ENCODE measurements at regions not wholly inside any gene's neighbourhood (a gene's known extent, or its start where the extent isn't known, plus 50 kb on each side); places are given as distances from the start of the nearest gene placed in this dataset.

DNA sequence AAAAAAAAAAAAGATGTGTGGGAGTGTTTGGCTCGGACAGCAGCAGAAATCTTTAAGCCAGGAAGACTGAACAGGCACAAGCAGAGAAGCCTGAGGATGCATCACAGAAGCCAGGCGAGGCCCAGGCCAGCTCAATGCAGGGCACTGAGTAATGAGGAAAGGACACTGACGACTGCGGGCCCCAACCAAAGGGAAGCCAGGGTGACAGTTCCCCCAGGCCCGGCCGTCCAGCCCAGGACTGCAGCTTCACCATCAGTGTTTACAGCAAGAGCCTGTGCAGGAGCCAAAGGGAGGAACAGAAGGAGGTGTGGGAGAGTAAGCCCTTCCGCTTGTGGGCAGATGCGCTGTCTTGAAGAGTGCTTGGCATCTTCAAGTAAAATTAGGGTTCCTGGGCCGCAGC is 205.3 kb upstream of the SFSWAP start:
- intact Hi-C loops (cut with DNase I): no loop called here
- WGBS, 4 donors: 45 to 68% (median 57%) methylated on average over 9 of the region's 9 CpGs
- Histone ChIP-seq H3K4me1 (no peaks in the 10 kb centered on the region), H3K27ac (no peak overlapping the region), H3K4me3 (no peak overlapping the region), H3K36me3 (no peaks in the 10 kb centered on the region), H3K27me3 (peaks cover 0 to 11% (median 0%) of the 10 kb centered on the region in 9 donors), H3K9me3 (peaks cover 0 to 2% (median 0%) of the 10 kb centered on the region in 12 donors)
- TF ChIP-seq, protein P1, sequence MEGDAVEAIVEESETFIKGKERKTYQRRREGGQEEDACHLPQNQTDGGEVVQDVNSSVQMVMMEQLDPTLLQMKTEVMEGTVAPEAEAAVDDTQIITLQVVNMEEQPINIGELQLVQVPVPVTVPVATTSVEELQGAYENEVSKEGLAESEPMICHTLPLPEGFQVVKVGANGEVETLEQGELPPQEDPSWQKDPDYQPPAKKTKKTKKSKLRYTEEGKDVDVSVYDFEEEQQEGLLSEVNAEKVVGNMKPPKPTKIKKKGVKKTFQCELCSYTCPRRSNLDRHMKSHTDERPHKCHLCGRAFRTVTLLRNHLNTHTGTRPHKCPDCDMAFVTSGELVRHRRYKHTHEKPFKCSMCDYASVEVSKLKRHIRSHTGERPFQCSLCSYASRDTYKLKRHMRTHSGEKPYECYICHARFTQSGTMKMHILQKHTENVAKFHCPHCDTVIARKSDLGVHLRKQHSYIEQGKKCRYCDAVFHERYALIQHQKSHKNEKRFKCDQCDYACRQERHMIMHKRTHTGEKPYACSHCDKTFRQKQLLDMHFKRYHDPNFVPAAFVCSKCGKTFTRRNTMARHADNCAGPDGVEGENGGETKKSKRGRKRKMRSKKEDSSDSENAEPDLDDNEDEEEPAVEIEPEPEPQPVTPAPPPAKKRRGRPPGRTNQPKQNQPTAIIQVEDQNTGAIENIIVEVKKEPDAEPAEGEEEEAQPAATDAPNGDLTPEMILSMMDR (IDR thresholded peaks at IDR 0.05): no peak
- TF ChIP-seq POLR2A (IDR thresholded peaks at IDR 0.05): no peak
- ATAC-seq (no peak), DNase-seq (no peak)

GRCh38 chr12:131506426-131506825 is 204.5 kb upstream of the SFSWAP start:
- TF ChIP-seq, protein P1 (IDR thresholded peaks at IDR 0.05): no peak
- no peak for TF ChIP-seq POLR2A (IDR thresholded peaks at IDR 0.05)
- H3K9me3 ChIP-seq: peaks cover 0 to 2% (median 0%) of the 10 kb centered on the region in 12 donors
- no peaks in the 10 kb centered on the region for H3K36me3 ChIP-seq
- DNase-seq: no peak
- H3K4me1 ChIP-seq: peaks cover 0 to 6% (median 0%) of the 10 kb centered on the region in 12 donors
- ATAC-seq: no peak
- H3K27ac ChIP-seq: no peak overlapping the region
- 86 to 90% (median 88%) methylated on average over 4 to 6 of the region's 6 CpGs for WGBS, 4 donors
- intact Hi-C loops (cut with DNase I): no loop called here
- no peak overlapping the region for H3K4me3 ChIP-seq
- peaks cover 0 to 11% (median 0%) of the 10 kb centered on the region in 9 donors for H3K27me3 ChIP-seq

GRCh38 chr12:131507094-131507493 is 203.8 kb upstream of the SFSWAP start:
- no peak overlapping the region for H3K27ac ChIP-seq
- H3K4me3 ChIP-seq: no peak overlapping the region
- no peaks in the 10 kb centered on the region for H3K36me3 ChIP-seq
- H3K9me3 ChIP-seq: peaks cover 0 to 2% (median 0%) of the 10 kb centered on the region in 12 donors
- WGBS, 4 donors: 64 to 81% (median 76%) methylated on average over 4 of the region's 4 CpGs
- intact Hi-C loops (cut with DNase I): no loop called here
- peaks cover 0 to 11% (median 0%) of the 10 kb centered on the region in 9 donors for H3K27me3 ChIP-seq
- DNase-seq (no peak), ATAC-seq (no peak)
- peaks cover 0 to 12% (median 0%) of the 10 kb centered on the region in 12 donors for H3K4me1 ChIP-seq
- TF ChIP-seq, protein P1 (IDR thresholded peaks at IDR 0.05): no peak
- TF ChIP-seq POLR2A (IDR thresholded peaks at IDR 0.05): no peak

DNA sequence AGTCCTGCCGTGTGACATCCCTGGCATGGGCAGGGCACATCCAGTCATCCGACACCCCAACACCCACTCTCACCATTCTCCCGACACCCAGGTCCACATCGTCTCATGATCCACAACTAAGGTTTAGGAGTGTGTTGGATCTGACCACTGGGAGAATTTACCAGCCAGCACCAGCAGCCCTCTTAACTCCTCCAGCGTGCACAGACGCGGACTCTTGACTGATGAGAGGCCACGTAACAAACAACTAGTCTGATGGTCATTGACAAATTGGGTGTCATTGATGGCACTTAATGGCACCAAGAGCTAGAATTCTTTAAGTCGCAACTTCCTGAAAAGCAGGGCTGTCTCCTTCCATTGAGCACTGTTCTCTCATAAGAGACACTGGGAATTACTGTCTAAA is 203.0 kb upstream of the SFSWAP start:
- no peak for ATAC-seq
- H3K27me3 ChIP-seq: peaks cover 0 to 11% (median 0%) of the 10 kb centered on the region in 9 donors
- WGBS, 4 donors: 58 to 69% (median 58%) methylated on average over 9 of the region's 9 CpGs
- H3K27ac ChIP-seq: no peak overlapping the region
- H3K4me1 ChIP-seq: peaks cover 0 to 12% (median 0%) of the 10 kb centered on the region in 12 donors
- intact Hi-C loops (cut with DNase I): no loop called here
- no peaks in the 10 kb centered on the region for H3K36me3 ChIP-seq
- H3K4me3 ChIP-seq: no peak overlapping the region
- peaks cover 0 to 2% (median 0%) of the 10 kb centered on the region in 12 donors for H3K9me3 ChIP-seq
- DNase-seq: no peak
- no peak for TF ChIP-seq POLR2A (IDR thresholded peaks at IDR 0.05)
- TF ChIP-seq, protein P1 (IDR thresholded peaks at IDR 0.05): no peak
